Spleen (tissue), 7 donors: ENCODE measurements at regions not wholly inside any gene's neighbourhood (a gene's known extent, or its start where the extent isn't known, plus 50 kb on each side); places are given as distances from the start of the nearest gene placed in this dataset.

Experiments
- POLR2A ChIP-seq, 3 donors: fragments of 450-650 bp; IDR thresholded peaks; one replicate each; pipeline ENCODE4 v1.5.1; 2017; ENCODE audit warnings: antibody characterized with exemption in 3 of 3, mild to moderate bottlenecking in 1 of 3
- POLR2AphosphoS5 ChIP-seq, 3 donors: sonication (generic); formaldehyde crosslinking; IDR thresholded peaks; one replicate each; pipeline ENCODE4 v1.5.1; 2017; ENCODE audit warnings: antibody characterized with exemption in 3 of 3
- TF ChIP-seq, protein P1 (sequence below), 11 experiments: fragments of 200-600 bp in 7 of 11; fragments of 450-650 bp in 4 of 11; sonication (generic) in 4 of 11; IDR thresholded peaks in 8 of 11; conservative IDR thresholded peaks in 3 of 11; 1 replicate in 7 of 11; 2 replicates in 4 of 11; pipeline versions ENCODE4 v1.4.0 to v1.8.0; 2016 to 2021; ENCODE audit warnings: antibody characterized with exemption in 11 of 11, inconsistent platforms in 4 of 11, mild to moderate bottlenecking in 1 of 11
- donor health status: DM: no; HTN: no; CAD: no; lungs with moderate emphysema.
- donor health status: DM: no; HTN: no; CAD: no.
- donor health status: DM: no; HTN: no; CAD: no.

DNA sequence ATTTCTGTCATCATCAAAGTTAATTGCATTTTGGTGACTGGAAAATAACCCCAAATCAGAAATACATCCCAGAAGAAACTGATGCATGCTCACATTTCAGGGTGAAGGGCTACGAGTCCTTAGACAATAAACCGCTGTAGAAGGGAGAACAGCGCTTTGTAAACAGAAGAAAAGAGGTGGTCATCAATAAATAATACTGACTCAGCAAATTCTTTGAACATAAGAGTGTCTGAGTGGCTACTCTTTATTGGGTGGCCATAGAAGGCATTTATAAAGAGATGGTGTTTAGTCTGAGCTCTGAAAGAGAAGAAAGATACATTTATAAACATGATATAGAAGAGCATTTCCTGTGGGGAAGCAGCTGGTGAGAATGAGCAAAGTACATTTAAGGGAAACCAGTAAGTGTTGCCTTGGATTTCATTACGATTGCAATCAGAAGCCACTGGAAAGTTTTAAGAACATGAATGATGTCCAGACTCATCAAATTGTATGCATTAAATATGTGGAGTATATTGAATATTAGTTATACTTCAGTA lies 246.9 kb upstream of the GIMD1 start:
- TF ChIP-seq, protein P1, sequence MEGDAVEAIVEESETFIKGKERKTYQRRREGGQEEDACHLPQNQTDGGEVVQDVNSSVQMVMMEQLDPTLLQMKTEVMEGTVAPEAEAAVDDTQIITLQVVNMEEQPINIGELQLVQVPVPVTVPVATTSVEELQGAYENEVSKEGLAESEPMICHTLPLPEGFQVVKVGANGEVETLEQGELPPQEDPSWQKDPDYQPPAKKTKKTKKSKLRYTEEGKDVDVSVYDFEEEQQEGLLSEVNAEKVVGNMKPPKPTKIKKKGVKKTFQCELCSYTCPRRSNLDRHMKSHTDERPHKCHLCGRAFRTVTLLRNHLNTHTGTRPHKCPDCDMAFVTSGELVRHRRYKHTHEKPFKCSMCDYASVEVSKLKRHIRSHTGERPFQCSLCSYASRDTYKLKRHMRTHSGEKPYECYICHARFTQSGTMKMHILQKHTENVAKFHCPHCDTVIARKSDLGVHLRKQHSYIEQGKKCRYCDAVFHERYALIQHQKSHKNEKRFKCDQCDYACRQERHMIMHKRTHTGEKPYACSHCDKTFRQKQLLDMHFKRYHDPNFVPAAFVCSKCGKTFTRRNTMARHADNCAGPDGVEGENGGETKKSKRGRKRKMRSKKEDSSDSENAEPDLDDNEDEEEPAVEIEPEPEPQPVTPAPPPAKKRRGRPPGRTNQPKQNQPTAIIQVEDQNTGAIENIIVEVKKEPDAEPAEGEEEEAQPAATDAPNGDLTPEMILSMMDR (IDR thresholded peaks at IDR 0.05 in 8 of 11, conservative IDR thresholded peaks at IDR 0.05 in 3 of 11): no peak
- TF ChIP-seq POLR2A (IDR thresholded peaks at IDR 0.05): no peak
- TF ChIP-seq POLR2AphosphoS5 (IDR thresholded peaks at IDR 0.05): no peak
